A549 (cell line): ENCODE measurements at regions not wholly inside any gene's neighbourhood (a gene's known extent, or its start where the extent isn't known, plus 50 kb on each side); places are given as distances from the start of the nearest gene placed in this dataset.
"Not testable (repeated sequence)": the region's sequence is repeated elsewhere in the genome, so short reads cannot be mapped to it uniquely, and the experiment has no call there.

Source experiments
- ATAC-seq, 2 experiments: fragments of 200-7000 bp in 1 of 2; fragments of >200 bp in 1 of 2; cut with Nextera tagmentation in 1 of 2; cut with Tn5 transposase in 1 of 2; 3 replicates each; pipeline versions ENCODE4 v1.8.0 to v1.9.1; 2018 to 2020; ENCODE audit warnings: mild to moderate bottlenecking in 1 of 2, moderate library complexity in 1 of 2
- CTCF ChIA-PET: fragments of 300-600 bp; sonication (Branson Sonifier 250); formaldehyde crosslinking; extraction: SDS; loops from one replicate; lab custom pipeline; 2021; ENCODE audit warnings: antibody characterized with exemption, inconsistent platforms; lab: Yijun Ruan, JAX
- POLR2A ChIA-PET: fragments of 350-600 bp; formaldehyde crosslinking; extraction: SDS; loops from one replicate; lab custom pipeline; 2021; ENCODE audit warnings: antibody characterized with exemption, inconsistent platforms; lab: Yijun Ruan, JAX
- DNase-seq, 2 experiments: peaks; one replicate each; pipeline versions ENCODE4 v3.0.0 to v3.0.0-alpha.2; 2011 to 2016; ENCODE audit warnings: low read depth in 1 of 2, low spot score in 1 of 2
- FAIRE-seq: peaks from 2 replicates; lab custom pipeline; 2011; peaks lifted over from hg19 to GRCh38; lab: Jason Lieb, UNC
- H3K27ac ChIP-seq, 2 experiments: fragments of >200 bp; sonication (Bioruptor Twin); formaldehyde crosslinking; 3 replicates each; pipeline ENCODE4 v1.5.1; 2016 to 2017
- H3K4me1 ChIP-seq: fragments of >200 bp; sonication (Bioruptor Twin); formaldehyde crosslinking; 3 replicates; pipeline ENCODE4 v1.6.1; 2016
- H3K4me2 ChIP-seq: fragments of >200 bp; sonication (Bioruptor Twin); formaldehyde crosslinking; 3 replicates; pipeline ENCODE4 v1.6.1; 2016
- H3K4me3 ChIP-seq: fragments of >200 bp; sonication (Bioruptor Twin); formaldehyde crosslinking; 3 replicates; pipeline ENCODE4 v1.5.1; 2016
- H3K9me3 ChIP-seq: fragments of >200 bp; sonication (Bioruptor Twin); formaldehyde crosslinking; 3 replicates; pipeline ENCODE4 v1.6.1; 2016
- BHLHE40 ChIP-seq: IDR thresholded peaks from 2 replicates; pipeline ENCODE4 v1.6.1; 2012; ENCODE audit warnings: low read depth, low read length, inconsistent platforms
- CBX2 ChIP-seq: fragments of 200-600 bp; sonication (generic); IDR thresholded peaks from 2 replicates; pipeline ENCODE4 v1.6.1; 2016; ENCODE audit warnings: low read depth, mild to moderate bottlenecking, borderline replicate concordance
- CBX8 ChIP-seq: fragments of 200-600 bp; sonication (generic); IDR thresholded peaks from 2 replicates; pipeline ENCODE4 v1.6.1; 2016
- CEBPB ChIP-seq, 2 experiments: fragments of >200 bp in 1 of 2; sonication (Bioruptor Twin) in 1 of 2; formaldehyde crosslinking in 1 of 2; IDR thresholded peaks; 2 replicates each; pipeline ENCODE4 v1.6.1; 2012 to 2016
- CHD2 ChIP-seq: fragments of 150-350 bp; IDR thresholded peaks from 2 replicates; pipeline ENCODE4 v1.6.1; 2014; ENCODE audit warnings: low read length; ENCODE audit not compliant: partially characterized antibody
- CHD4 ChIP-seq: fragments of 200-600 bp; sonication (generic); IDR thresholded peaks from 2 replicates; pipeline ENCODE4 v1.6.1; 2016; ENCODE audit warnings: antibody characterized with exemption, mild to moderate bottlenecking, borderline replicate concordance
- EHMT2 ChIP-seq: fragments of 200-600 bp; sonication (generic); IDR thresholded peaks from 2 replicates; pipeline ENCODE4 v1.6.1; 2016; ENCODE audit warnings: antibody characterized with exemption, low read depth, mild to moderate bottlenecking, moderate library complexity
- FOSB ChIP-seq: fragments of 250-450 bp; sonication (Bioruptor Pico); IDR thresholded peaks from 2 replicates; pipeline ENCODE4 v1.5.0; 2020; ENCODE audit warnings: mild to moderate bottlenecking, moderate library complexity
- GATA3 ChIP-seq: IDR thresholded peaks from 2 replicates; pipeline ENCODE4 v1.6.1; 2012; ENCODE audit warnings: borderline replicate concordance
- HMGXB4 ChIP-seq: fragments of 250-450 bp; sonication (Bioruptor Pico); IDR thresholded peaks from 2 replicates; pipeline ENCODE4 v1.5.0; 2021; ENCODE audit warnings: mild to moderate bottlenecking, moderate library complexity, borderline replicate concordance
- HOXA7 ChIP-seq: fragments of 250-450 bp; sonication (Bioruptor Pico); IDR thresholded peaks from 2 replicates; pipeline ENCODE4 v1.5.0; 2020; ENCODE audit warnings: mild to moderate bottlenecking, moderate library complexity
- HOXB13 ChIP-seq: fragments of 250-450 bp; sonication (Bioruptor Pico); IDR thresholded peaks from 2 replicates; pipeline ENCODE4 v1.5.0; 2020; ENCODE audit warnings: low read depth, mild to moderate bottlenecking, moderate library complexity
- HOXB5 ChIP-seq: fragments of 250-450 bp; sonication (Bioruptor Pico); IDR thresholded peaks from 2 replicates; pipeline ENCODE4 v1.5.0; 2020; ENCODE audit warnings: mild to moderate bottlenecking, moderate library complexity
- JUN ChIP-seq, 2 experiments: fragments of >200 bp; sonication (Bioruptor Twin); formaldehyde crosslinking; IDR thresholded peaks; 2 replicates in 1 of 2; 3 replicates in 1 of 2; pipeline ENCODE4 v1.6.1; 2016 to 2017
- JUNB ChIP-seq: fragments of >200 bp; sonication (Bioruptor Twin); formaldehyde crosslinking; IDR thresholded peaks from 2 replicates; pipeline ENCODE4 v1.6.1; 2016
- KDM5A ChIP-seq: fragments of 200-600 bp; sonication (generic); IDR thresholded peaks from 2 replicates; pipeline ENCODE4 v1.6.1; 2016; ENCODE audit warnings: antibody characterized with exemption, mild to moderate bottlenecking
- NPAS2 ChIP-seq: fragments of 250-450 bp; sonication (Bioruptor Pico); IDR thresholded peaks from 2 replicates; pipeline ENCODE4 v1.8.0; 2022; ENCODE audit warnings: mild to moderate bottlenecking, moderate library complexity, borderline replicate concordance
- RCOR1 ChIP-seq: fragments of 150-350 bp; IDR thresholded peaks from 2 replicates; pipeline ENCODE4 v1.6.1; 2014; ENCODE audit warnings: antibody characterized with exemption, low read length, low read depth
- RFX5 ChIP-seq: fragments of 450-650 bp; IDR thresholded peaks from 2 replicates; pipeline ENCODE4 v1.7.1; 2014; ENCODE audit warnings: antibody characterized with exemption, mild to moderate bottlenecking, moderate library complexity
- ZC3H11A ChIP-seq: fragments of 450-650 bp; IDR thresholded peaks from 2 replicates; pipeline ENCODE4 v1.6.1; 2014; ENCODE audit warnings: antibody characterized with exemption, mild to moderate bottlenecking
- ZNF302 ChIP-seq: fragments of 250-450 bp; sonication (Bioruptor Pico); IDR thresholded peaks from 2 replicates; pipeline ENCODE4 v1.9.0; 2021; ENCODE audit warnings: inconsistent platforms, mild to moderate bottlenecking, moderate library complexity
- WGBS: methylation state at CpG from one replicate; pipeline ENCODE4 v1.1.6; 2017; ENCODE audit errors: missing lambda C conversion rate; 5-methylcytosine and 5-hydroxymethylcytosine counted together
- TF ChIP-seq, protein P1 (sequence below): IDR thresholded peaks from 2 replicates; pipeline ENCODE4 v1.6.1; 2012; ENCODE audit warnings: low read depth, borderline replicate concordance
- TF ChIP-seq, protein P2 (sequence below): fragments of 450-650 bp; IDR thresholded peaks from 2 replicates; pipeline ENCODE4 v1.6.1; 2014; ENCODE audit warnings: antibody characterized with exemption
- TF ChIP-seq, protein P3 (sequence below): fragments of >200 bp; sonication (Bioruptor Twin); formaldehyde crosslinking; IDR thresholded peaks from 2 replicates; pipeline ENCODE4 v1.6.1; 2016
- TF ChIP-seq, protein P4 (sequence below): fragments of 150-350 bp; IDR thresholded peaks from 2 replicates; pipeline ENCODE4 v1.6.1; 2014; ENCODE audit warnings: low read depth, mild to moderate bottlenecking, low read length

- no peak for ATAC-seq
- no peak overlapping the region for H3K4me2 ChIP-seq
- peaks cover 13% of the 10 kb centered on the region; the same call in 2 of the 3 replicates for H3K4me1 ChIP-seq
- 88% methylated on average over 6 of the region's 6 CpGs for WGBS
- no peak overlapping the region for H3K4me3 ChIP-seq
- TF ChIP-seq GATA3 = no peak
- TF ChIP-seq HOXB13 = no peak
- TF ChIP-seq FOSB = no peak
- TF ChIP-seq JUN (IDR thresholded peaks at IDR 0.05) = no peak
- TF ChIP-seq CHD2 = no peak
- TF ChIP-seq ZC3H11A = no peak
- TF ChIP-seq, protein P1, sequence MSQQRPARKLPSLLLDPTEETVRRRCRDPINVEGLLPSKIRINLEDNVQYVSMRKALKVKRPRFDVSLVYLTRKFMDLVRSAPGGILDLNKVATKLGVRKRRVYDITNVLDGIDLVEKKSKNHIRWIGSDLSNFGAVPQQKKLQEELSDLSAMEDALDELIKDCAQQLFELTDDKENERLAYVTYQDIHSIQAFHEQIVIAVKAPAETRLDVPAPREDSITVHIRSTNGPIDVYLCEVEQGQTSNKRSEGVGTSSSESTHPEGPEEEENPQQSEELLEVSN = no peak
- TF ChIP-seq HOXA7 = no peak
- TF ChIP-seq, protein P2, sequence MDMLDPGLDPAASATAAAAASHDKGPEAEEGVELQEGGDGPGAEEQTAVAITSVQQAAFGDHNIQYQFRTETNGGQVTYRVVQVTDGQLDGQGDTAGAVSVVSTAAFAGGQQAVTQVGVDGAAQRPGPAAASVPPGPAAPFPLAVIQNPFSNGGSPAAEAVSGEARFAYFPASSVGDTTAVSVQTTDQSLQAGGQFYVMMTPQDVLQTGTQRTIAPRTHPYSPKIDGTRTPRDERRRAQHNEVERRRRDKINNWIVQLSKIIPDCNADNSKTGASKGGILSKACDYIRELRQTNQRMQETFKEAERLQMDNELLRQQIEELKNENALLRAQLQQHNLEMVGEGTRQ = no peak
- no peak overlapping the region for H3K27ac ChIP-seq
- DNase-seq = no peak
- FAIRE-seq = no peak
- H3K9me3 ChIP-seq = no peaks in the 10 kb centered on the region
- ChIA-PET POLR2A (no interaction called here), CTCF (no interaction called here)
Measured at GRCh38 chr13:50228527-50228926, 213.3 kb downstream of the KCNRG start.

DNA sequence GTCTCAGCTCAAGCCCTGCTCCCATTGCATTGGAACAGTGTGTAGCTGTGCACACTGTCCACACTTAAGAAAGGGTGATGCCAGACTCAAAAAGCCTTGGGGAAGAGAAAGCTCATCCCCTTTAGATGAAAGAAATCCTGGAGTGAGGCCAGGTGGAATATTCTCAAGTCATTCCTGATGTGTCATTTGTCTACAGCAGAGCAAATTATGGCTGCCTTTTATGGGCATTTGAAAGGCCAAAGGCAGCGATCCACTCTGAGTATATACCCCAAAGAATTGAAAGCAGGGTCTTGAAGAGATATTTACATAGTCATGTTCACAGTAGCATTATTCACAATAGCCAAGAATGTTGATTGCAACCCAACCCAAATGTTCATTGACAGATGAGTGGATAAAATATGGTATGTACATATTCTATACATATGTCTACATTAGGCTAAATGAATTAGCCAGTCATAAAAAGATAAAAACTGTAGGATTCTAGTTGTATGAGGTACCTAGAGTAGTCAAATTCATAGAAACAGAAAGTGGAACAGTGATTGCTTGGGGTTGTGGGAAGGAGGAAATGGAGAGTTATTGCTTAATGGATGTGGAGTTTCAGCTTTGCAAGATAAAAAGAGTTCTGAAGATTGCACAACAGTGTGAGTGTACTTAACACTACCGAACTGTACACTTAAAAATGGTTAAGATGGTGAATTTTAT is 214.9 kb downstream of the KCNRG start:
- FAIRE-seq = no peak

GRCh38 chr13:50230662-50230978 is 215.4 kb downstream of the KCNRG start:
- Histone ChIP-seq H3K27ac (0 out of 6 replicates have a peak overlapping the region, but pooled peaks of 1 of the 2 experiments have one; percentile 20), H3K9me3 (no peaks in the 10 kb centered on the region), H3K4me1 (peaks cover 13% of the 10 kb centered on the region; the same call in 2 of the 3 replicates), H3K4me2 (peak overlapping the region; percentile 26), H3K4me3 (no peak overlapping the region)
- FAIRE-seq = no peak
- ChIA-PET CTCF (no interaction called here), POLR2A (no interaction called here)
- no peak for ATAC-seq
- TF ChIP-seq KDM5A (no peak), EHMT2 (no peak), NPAS2 (no peak), CBX2 (no peak), HMGXB4 (CRISPR knock-in tag) (no peak), JUNB (no peak), ZNF302 (CRISPR knock-in tag) (no peak), CHD2 (no peak), RFX5 (no peak), CBX8 (no peak), BHLHE40 (no peak), RCOR1 (no peak), HOXB5 (no peak)
- TF ChIP-seq, protein P3, sequence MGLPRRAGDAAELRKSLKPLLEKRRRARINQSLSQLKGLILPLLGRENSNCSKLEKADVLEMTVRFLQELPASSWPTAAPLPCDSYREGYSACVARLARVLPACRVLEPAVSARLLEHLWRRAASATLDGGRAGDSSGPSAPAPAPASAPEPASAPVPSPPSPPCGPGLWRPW = no peak
- TF ChIP-seq, protein P4, sequence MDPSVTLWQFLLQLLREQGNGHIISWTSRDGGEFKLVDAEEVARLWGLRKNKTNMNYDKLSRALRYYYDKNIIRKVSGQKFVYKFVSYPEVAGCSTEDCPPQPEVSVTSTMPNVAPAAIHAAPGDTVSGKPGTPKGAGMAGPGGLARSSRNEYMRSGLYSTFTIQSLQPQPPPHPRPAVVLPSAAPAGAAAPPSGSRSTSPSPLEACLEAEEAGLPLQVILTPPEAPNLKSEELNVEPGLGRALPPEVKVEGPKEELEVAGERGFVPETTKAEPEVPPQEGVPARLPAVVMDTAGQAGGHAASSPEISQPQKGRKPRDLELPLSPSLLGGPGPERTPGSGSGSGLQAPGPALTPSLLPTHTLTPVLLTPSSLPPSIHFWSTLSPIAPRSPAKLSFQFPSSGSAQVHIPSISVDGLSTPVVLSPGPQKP = no peak
- TF ChIP-seq, protein P2 = no peak
- DNase-seq = no peak
- 95% methylated on average over 2 of the region's 2 CpGs for WGBS

More for the DNA sequence above, 214.9 kb downstream of the KCNRG start:
- ChIA-PET POLR2A (no interaction called here), CTCF (no interaction called here)
- WGBS = 41% methylated on average over 2 of the region's 2 CpGs
- H3K9me3 ChIP-seq = no peaks in the 10 kb centered on the region
- TF ChIP-seq CHD4 = no peak
- peak; percentile 69 to 85 for TF ChIP-seq CEBPB (IDR thresholded peaks at IDR 0.05)
- H3K4me1 ChIP-seq = peaks cover 13% of the 10 kb centered on the region; the same call in 2 of the 3 replicates
- DNase-seq (no peak), ATAC-seq (no peak)
- peak overlapping the region in 1 of 2 experiments; percentile 8; a peak in 1 of 6 replicates for H3K27ac ChIP-seq
- peak overlapping the region; percentile 26 for H3K4me2 ChIP-seq
- no peak overlapping the region for H3K4me3 ChIP-seq

DNA sequence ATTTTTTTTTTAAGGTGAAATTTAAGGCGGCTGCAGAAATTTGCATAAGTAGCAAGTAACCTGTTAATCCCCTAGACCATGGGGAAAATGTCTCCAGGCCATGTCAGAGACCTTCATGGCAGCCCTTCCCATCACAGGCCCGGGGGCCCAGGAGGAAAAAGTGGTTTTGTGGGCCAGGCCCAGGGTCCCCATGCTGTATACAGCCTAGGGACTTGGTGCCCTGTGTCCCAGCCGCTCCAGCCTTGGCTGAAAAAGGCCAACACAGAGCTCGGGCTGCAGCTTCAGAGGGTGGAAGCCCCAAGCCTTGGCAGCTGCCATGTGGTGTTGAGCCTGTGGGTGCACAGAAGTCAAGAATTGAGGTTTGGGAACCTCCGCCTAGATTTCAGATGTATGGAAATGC is 218.3 kb downstream of the KCNRG start:
- POLR2A ChIA-PET, H3K4me3 ChIP-seq, FAIRE-seq, CTCF ChIA-PET, H3K9me3 ChIP-seq, DNase-seq, H3K27ac ChIP-seq, H3K4me2 ChIP-seq, ATAC-seq: not testable (repeated sequence)
- peaks cover 13% of the 10 kb centered on the region; the same call in 2 of the 3 replicates for H3K4me1 ChIP-seq
- 75% methylated on average over 3 of the region's 5 CpGs for WGBS
